ENCODE measurements at regions not wholly inside any gene's neighbourhood (a gene's known extent, or its start where the extent isn't known, plus 50 kb on each side); places are given as distances from the start of the nearest gene placed in this dataset.

DNA sequence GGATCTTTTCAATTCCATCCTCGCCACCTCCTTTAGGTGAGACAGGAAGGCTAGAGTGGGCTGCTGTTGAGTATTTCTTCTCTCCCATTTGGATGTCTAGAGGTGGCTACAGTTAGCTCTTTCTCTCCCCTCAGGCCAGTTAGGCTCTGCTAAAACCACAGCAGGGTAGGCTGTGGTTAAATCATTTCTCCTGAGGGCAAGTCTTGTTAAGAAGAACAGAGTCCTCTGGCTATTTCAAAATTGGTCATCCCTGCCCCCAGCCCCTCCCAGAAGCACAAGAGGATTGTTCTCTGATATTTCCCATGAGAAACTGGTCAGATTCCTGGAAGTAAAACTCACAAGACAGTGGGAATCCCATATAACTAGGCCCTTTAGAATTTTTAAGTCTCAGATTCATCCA is 1359.5 kb downstream of the TECRL start:
- Mint-ChIP-seq H3K27me3 (no peaks in the 10 kb centered on the region), H3K4me3 (no peak overlapping the region), H3K9me3 (peaks cover 5% of the 10 kb centered on the region), H3K36me3 (ENCODE audit: low read depth) (no peaks in the 10 kb centered on the region), H3K4me1 (ENCODE audit: low read depth) (no peaks in the 10 kb centered on the region), H3K27ac (no peak overlapping the region)
- H3K27ac ChIP-seq (ENCODE audit: low read depth in 1 of 2, low read length in 2 of 2), result no peak overlapping the region
- no peaks in the 10 kb centered on the region for H3K4me1 ChIP-seq (ENCODE audit: insufficient read depth, low read length)
- peaks cover 0 to 10% of the 10 kb centered on the region in 2 experiments for H3K9me3 ChIP-seq (ENCODE audit: control insufficient read depth in 1 of 2, insufficient read depth in 1 of 2, low read length in 2 of 2)
- ChIA-PET POLR2A (no interaction called here), CTCF (no interaction called here)
- ATAC-seq (ENCODE audit: poor library complexity) (no peak), DNase-seq (no peak)
- no peaks in the 10 kb centered on the region for H3K36me3 ChIP-seq (ENCODE audit: insufficient read depth, low read length)
- no peak overlapping the region for H3K4me3 ChIP-seq (ENCODE audit: low read length)
- TF ChIP-seq, protein P1, sequence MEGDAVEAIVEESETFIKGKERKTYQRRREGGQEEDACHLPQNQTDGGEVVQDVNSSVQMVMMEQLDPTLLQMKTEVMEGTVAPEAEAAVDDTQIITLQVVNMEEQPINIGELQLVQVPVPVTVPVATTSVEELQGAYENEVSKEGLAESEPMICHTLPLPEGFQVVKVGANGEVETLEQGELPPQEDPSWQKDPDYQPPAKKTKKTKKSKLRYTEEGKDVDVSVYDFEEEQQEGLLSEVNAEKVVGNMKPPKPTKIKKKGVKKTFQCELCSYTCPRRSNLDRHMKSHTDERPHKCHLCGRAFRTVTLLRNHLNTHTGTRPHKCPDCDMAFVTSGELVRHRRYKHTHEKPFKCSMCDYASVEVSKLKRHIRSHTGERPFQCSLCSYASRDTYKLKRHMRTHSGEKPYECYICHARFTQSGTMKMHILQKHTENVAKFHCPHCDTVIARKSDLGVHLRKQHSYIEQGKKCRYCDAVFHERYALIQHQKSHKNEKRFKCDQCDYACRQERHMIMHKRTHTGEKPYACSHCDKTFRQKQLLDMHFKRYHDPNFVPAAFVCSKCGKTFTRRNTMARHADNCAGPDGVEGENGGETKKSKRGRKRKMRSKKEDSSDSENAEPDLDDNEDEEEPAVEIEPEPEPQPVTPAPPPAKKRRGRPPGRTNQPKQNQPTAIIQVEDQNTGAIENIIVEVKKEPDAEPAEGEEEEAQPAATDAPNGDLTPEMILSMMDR (IDR thresholded peaks at IDR 0.05), result no peak
- H3K27me3 ChIP-seq (ENCODE audit: control insufficient read depth in 1 of 2, insufficient read depth in 2 of 2, low read length in 2 of 2), result no peaks in the 10 kb centered on the region
- intact Hi-C loops (cut with DNase I, micrococcal nuclease), result no loop called here

DNA sequence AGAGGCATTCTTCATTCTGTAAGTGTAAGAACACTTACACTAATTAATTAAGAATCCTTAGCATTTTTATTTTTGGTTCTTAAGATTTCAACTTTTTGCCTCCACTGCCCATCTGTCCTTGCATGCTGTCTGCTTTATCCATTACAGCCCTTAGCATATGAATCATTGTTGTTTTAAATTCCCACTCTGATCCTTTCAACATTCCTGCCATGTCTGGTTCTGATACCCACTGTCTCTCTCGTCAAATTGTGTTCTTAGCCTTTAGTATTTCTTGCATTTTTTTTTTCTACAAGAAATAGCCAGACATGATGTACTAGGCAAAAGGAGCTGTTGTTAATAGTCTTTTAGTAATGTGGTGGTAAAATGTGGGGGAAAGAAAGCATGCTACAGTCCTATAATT is 1360.0 kb downstream of the TECRL start:
- no peak for ATAC-seq (ENCODE audit: poor library complexity)
- Mint-ChIP-seq H3K4me1 (ENCODE audit: low read depth) (no peaks in the 10 kb centered on the region), H3K27ac (no peak overlapping the region), H3K4me3 (no peak overlapping the region), H3K27me3 (no peaks in the 10 kb centered on the region), H3K36me3 (ENCODE audit: low read depth) (no peaks in the 10 kb centered on the region), H3K9me3 (peaks cover 5% of the 10 kb centered on the region)
- Histone ChIP-seq H3K36me3 (ENCODE audit: insufficient read depth, low read length) (no peaks in the 10 kb centered on the region), H3K27ac (ENCODE audit: low read depth in 1 of 2, low read length in 2 of 2) (no peak overlapping the region), H3K4me1 (ENCODE audit: insufficient read depth, low read length) (no peaks in the 10 kb centered on the region), H3K9me3 (ENCODE audit: control insufficient read depth in 1 of 2, insufficient read depth in 1 of 2, low read length in 2 of 2) (peaks cover 0 to 10% of the 10 kb centered on the region in 2 experiments), H3K4me3 (ENCODE audit: low read length) (no peak overlapping the region), H3K27me3 (ENCODE audit: control insufficient read depth in 1 of 2, insufficient read depth in 2 of 2, low read length in 2 of 2) (no peaks in the 10 kb centered on the region)
- no peak for DNase-seq
- ChIA-PET CTCF (no interaction called here), POLR2A (no interaction called here)
- intact Hi-C loops (cut with DNase I, micrococcal nuclease), result no loop called here
- TF ChIP-seq, protein P1 (IDR thresholded peaks at IDR 0.05), result no peak

- ATAC-seq (ENCODE audit: poor library complexity) (no peak), DNase-seq (no peak)
- Histone ChIP-seq H3K9me3 (ENCODE audit: control insufficient read depth in 1 of 2, insufficient read depth in 1 of 2, low read length in 2 of 2) (peaks cover 0 to 4% of the 10 kb centered on the region in 2 experiments), H3K27ac (ENCODE audit: low read depth in 1 of 2, low read length in 2 of 2) (no peak overlapping the region), H3K27me3 (ENCODE audit: control insufficient read depth in 1 of 2, insufficient read depth in 2 of 2, low read length in 2 of 2) (no peaks in the 10 kb centered on the region), H3K4me3 (ENCODE audit: low read length) (no peak overlapping the region), H3K36me3 (ENCODE audit: insufficient read depth, low read length) (no peaks in the 10 kb centered on the region), H3K4me1 (ENCODE audit: insufficient read depth, low read length) (no peaks in the 10 kb centered on the region)
- ChIA-PET POLR2A (no interaction called here), CTCF (interaction anchor here (0.7 kb wide), 1 partner anchor 8 kb away, joined by 3 read pairs; no protein-coding TSS in a partner anchor)
- H3K27me3 Mint-ChIP-seq, result no peaks in the 10 kb centered on the region
- H3K27ac Mint-ChIP-seq, result no peak overlapping the region
- H3K4me3 Mint-ChIP-seq, result no peak overlapping the region
- intact Hi-C loops (cut with DNase I, micrococcal nuclease), result no loop called here
- TF ChIP-seq, protein P1 (IDR thresholded peaks at IDR 0.05), result no peak
- H3K4me1 Mint-ChIP-seq (ENCODE audit: low read depth), result no peaks in the 10 kb centered on the region
- peaks cover 9% of the 10 kb centered on the region for H3K9me3 Mint-ChIP-seq
- no peaks in the 10 kb centered on the region for H3K36me3 Mint-ChIP-seq (ENCODE audit: low read depth)
Measured at GRCh38 chr4:63036159-63036866, 1372.9 kb downstream of the TECRL start.

Data from CD4-positive, alpha-beta T cell (primary cell).